HCT116 (cell line): ENCODE measurements at regions not wholly inside any gene's neighbourhood (a gene's known extent, or its start where the extent isn't known, plus 50 kb on each side); places are given as distances from the start of the nearest gene placed in this dataset.

Source experiments
- ATAC-seq: fragments of 200-7000 bp; cut with Tn5 transposase; 2 replicates; pipeline ENCODE4 v1.9.1; 2020; ENCODE audit warnings: mild to moderate bottlenecking, moderate library complexity
- BruUV-seq: library from RNA; stranded (reverse); fragments of 400-500 nt; replicated peaks from 2 replicates; lab custom pipeline; 2021; lab: Mats Ljungman, UMichigan
- CTCF ChIA-PET: fragments of 300-600 bp; sonication (Branson Sonifier 250); formaldehyde crosslinking; loops from one replicate; lab custom pipeline; 2021; ENCODE audit warnings: antibody characterized with exemption; lab: Charles Lee
- POLR2A ChIA-PET: fragments of 300-600, 350-600 bp; sonication (Branson Sonifier 250); formaldehyde crosslinking; loops from one replicate; lab custom pipeline; 2021; ENCODE audit warnings: antibody characterized with exemption; lab: Charles Lee
- RAD21 ChIA-PET, 2 experiments: fragments of 300-600 bp; sonication (Branson Sonifier 250); formaldehyde crosslinking; loops; one replicate each; lab custom pipeline; 2023; ENCODE audit warnings: low total read pairs in 2 of 2; ENCODE audit not compliant: uncharacterized antibody in 2 of 2, unreplicated experiment in 2 of 2, low non-redundant PET in 1 of 2; lab: Charles Lee
- DNase-seq: peaks from one replicate; pipeline ENCODE4 v3.0.0-alpha.2; 2010; ENCODE audit warnings: low read depth, low spot score
- H2AFZ ChIP-seq: fragments of 200-600 bp; shearing (Covaris generic), sonication (generic); 2 replicates; pipeline ENCODE4 v1.6.1; 2017; ENCODE audit warnings: low read depth, mixed run types, mixed read lengths, antibody characterized with exemption, low read length; ENCODE audit not compliant: poor library complexity, severe bottlenecking
- H3K27ac ChIP-seq: 2 replicates; pipeline ENCODE4 v1.5.1; 2012; ENCODE audit warnings: low read depth, low read length
- H3K27me3 ChIP-seq: fragments of 200-600 bp; sonication (generic); 2 replicates; pipeline ENCODE4 v1.6.1; 2016; ENCODE audit warnings: mixed run types, low read length, mixed read lengths; ENCODE audit not compliant: insufficient read depth
- H3K36me3 ChIP-seq, 2 experiments: fragments of 200-500 bp in 1 of 2; fragments of 200-600 bp in 1 of 2; sonication (Bioruptor generic) in 1 of 2; sonication (generic) in 1 of 2; 2 replicates each; pipeline versions ENCODE4 v1.5.1 to v1.6.1; 2014 to 2016; ENCODE audit warnings: low read length in 2 of 2, inconsistent platforms in 1 of 2, mixed read lengths in 1 of 2, mixed run types in 1 of 2; ENCODE audit not compliant: insufficient read depth in 2 of 2, control insufficient read depth in 1 of 2
- H3K4me1 ChIP-seq, 2 experiments: fragments of 200-600 bp in 1 of 2; sonication (generic) in 1 of 2; 2 replicates each; pipeline versions ENCODE4 v1.5.1 to v1.6.1; 2012 to 2017; ENCODE audit warnings: low read length in 2 of 2, inconsistent platforms in 1 of 2, mild to moderate bottlenecking in 1 of 2, mixed read lengths in 1 of 2, mixed run types in 1 of 2, moderate library complexity in 1 of 2; ENCODE audit not compliant: insufficient read depth in 2 of 2, control insufficient read depth in 1 of 2
- H3K4me2 ChIP-seq: fragments of 200-600 bp; sonication (generic); 2 replicates; pipeline ENCODE4 v1.6.1; 2017; ENCODE audit warnings: mixed run types, low read length, mixed read lengths
- H3K4me3 ChIP-seq, 2 experiments: fragments of 200-600 bp in 1 of 2; sonication (generic) in 1 of 2; replicated peaks in 1 of 2; 2 replicates each; pipeline ENCODE4 v1.5.1; 2011 to 2016; ENCODE audit warnings: low read length in 2 of 2, control low read depth in 1 of 2, low read depth in 1 of 2, mild to moderate bottlenecking in 1 of 2, mixed read lengths in 1 of 2, mixed run types in 1 of 2
- H3K79me2 ChIP-seq: fragments of 200-600 bp; sonication (generic); 2 replicates; pipeline ENCODE4 v1.6.1; 2017; ENCODE audit warnings: mild to moderate bottlenecking, mixed run types, low read length, moderate library complexity, mixed read lengths; ENCODE audit not compliant: insufficient read depth
- H3K9ac ChIP-seq: fragments of 200-600 bp; sonication (generic); 2 replicates; pipeline ENCODE4 v1.6.1; 2016; ENCODE audit warnings: low read length, mixed read lengths
- H3K9me2 ChIP-seq: fragments of 200-600 bp; sonication (generic), shearing (Covaris generic); 2 replicates; pipeline ENCODE4 v1.6.1; 2017; ENCODE audit warnings: mixed run types, mild to moderate bottlenecking, moderate library complexity; ENCODE audit not compliant: insufficient read depth
- H3K9me3 ChIP-seq, 2 experiments: fragments of 200-500 bp in 1 of 2; fragments of 200-600 bp in 1 of 2; sonication (Bioruptor generic) in 1 of 2; sonication (generic) in 1 of 2; 2 replicates each; pipeline ENCODE4 v1.6.1; 2014 to 2017; ENCODE audit warnings: low read length in 2 of 2, mixed read lengths in 2 of 2, inconsistent platforms in 1 of 2, low read depth in 1 of 2, mild to moderate bottlenecking in 1 of 2, mixed run types in 1 of 2, moderate library complexity in 1 of 2; ENCODE audit not compliant: control insufficient read depth in 1 of 2, insufficient read depth in 1 of 2
- H4K20me1 ChIP-seq: fragments of 200-600 bp; sonication (generic), shearing (Covaris generic); 2 replicates; pipeline ENCODE4 v1.6.1; 2017; ENCODE audit warnings: mixed run types, mild to moderate bottlenecking, moderate library complexity; ENCODE audit not compliant: insufficient read depth
- CBX3 ChIP-seq: IDR thresholded peaks from 2 replicates; pipeline ENCODE4 v1.6.1; 2012; ENCODE audit warnings: low read depth
- EGR1 ChIP-seq: IDR thresholded peaks from 2 replicates; pipeline ENCODE4 v1.6.1; 2012; ENCODE audit warnings: low read depth
- ELF1 ChIP-seq: IDR thresholded peaks from 2 replicates; pipeline ENCODE4 v1.6.1; 2012; ENCODE audit warnings: low read depth, borderline replicate concordance
- EZH2 ChIP-seq: fragments of 200-600 bp; sonication (generic); IDR thresholded peaks from 2 replicates; pipeline ENCODE4 v1.6.1; 2017; ENCODE audit warnings: antibody characterized with exemption, mixed run types
- FOSL1 ChIP-seq: IDR thresholded peaks from 2 replicates; pipeline ENCODE4 v1.6.1; 2012; ENCODE audit warnings: low read depth
- JUND ChIP-seq: IDR thresholded peaks from 2 replicates; pipeline ENCODE4 v1.6.1; 2012
- POLR2A ChIP-seq: IDR thresholded peaks from 2 replicates; pipeline ENCODE4 v1.7.0; 2011; ENCODE audit warnings: borderline replicate concordance; ENCODE audit not compliant: insufficient read depth, insufficient read length; ENCODE audit errors: extremely low read depth
- POLR2AphosphoS5 ChIP-seq: IDR thresholded peaks from 2 replicates; pipeline ENCODE4 v1.6.1; 2011; ENCODE audit warnings: mild to moderate bottlenecking, low read depth, low read length, moderate library complexity
- RAD21 ChIP-seq: IDR thresholded peaks from 2 replicates; pipeline ENCODE4 v1.6.1; 2012; ENCODE audit warnings: low read depth, mild to moderate bottlenecking
- SIN3A ChIP-seq: IDR thresholded peaks from 2 replicates; pipeline ENCODE4 v1.6.1; 2012; ENCODE audit warnings: low read depth
- SP1 ChIP-seq: IDR thresholded peaks from 2 replicates; pipeline ENCODE4 v1.6.1; 2012; ENCODE audit warnings: low read depth
- intact Hi-C: fragments of 100-400 bp; cut with micrococcal nuclease; formaldehyde crosslinking; loops from 2 replicates; pipeline ENCODE4 v1.10.0; 2022
- TF ChIP-seq, protein P1 (sequence below): IDR thresholded peaks from 2 replicates; pipeline ENCODE4 v1.6.1; 2012
- TF ChIP-seq, protein P2 (sequence below): IDR thresholded peaks from 2 replicates; pipeline ENCODE4 v1.6.1; 2012
- TF ChIP-seq, protein P3 (sequence below), 3 experiments: fragments of 200-600 bp in 1 of 3; sonication (generic) in 1 of 3; IDR thresholded peaks in 2 of 3; conservative IDR thresholded peaks in 1 of 3; 2 replicates each; pipeline ENCODE4 v1.5.1; 2012 to 2017; ENCODE audit warnings: low read depth in 2 of 3, low read length in 2 of 3, antibody characterized with exemption in 1 of 3, borderline replicate concordance in 1 of 3, control low read depth in 1 of 3, mild to moderate bottlenecking in 1 of 3, mixed read lengths in 1 of 3, mixed run types in 1 of 3, moderate library complexity in 1 of 3; ENCODE audit not compliant: insufficient read depth in 1 of 3
- TF ChIP-seq, protein P4 (sequence below): IDR thresholded peaks from 2 replicates; pipeline ENCODE4 v1.6.1; 2011; ENCODE audit warnings: mild to moderate bottlenecking, low read length, moderate library complexity; ENCODE audit not compliant: insufficient replicate concordance; ENCODE audit errors: extremely low read depth

- no peaks in the 10 kb centered on the region for H3K27me3 ChIP-seq
- CTCF ChIA-PET, result interaction anchor here (1.1 kb wide), 1 partner anchor 10 kb away, joined by 3 read pairs; no protein-coding TSS in a partner anchor
- RAD21 ChIA-PET, result no interaction called here
These were observed 87.8 kb upstream of the FNDC3B start for GRCh38 chr3:171951597-171951996.

More at GRCh38 chr3:171951597-171951996, 87.8 kb upstream of the FNDC3B start:
- Histone ChIP-seq H3K9me2 (no peaks in the 10 kb centered on the region), H3K27ac (no peak overlapping the region), H4K20me1 (no peaks in the 10 kb centered on the region), H3K4me2 (no peak overlapping the region), H3K4me1 (peaks cover 7 to 14% of the 10 kb centered on the region in 2 experiments), H3K9ac (no peak overlapping the region), H3K4me3 (no peak overlapping the region), H3K79me2 (no peaks in the 10 kb centered on the region), H2AFZ (no peak overlapping the region), H3K36me3 (no peaks in the 10 kb centered on the region), H3K9me3 (no peaks in the 10 kb centered on the region)
- DNase-seq (no peak), ATAC-seq (no peak)
- TF ChIP-seq POLR2AphosphoS5, result no peak
- TF ChIP-seq POLR2A, result no peak
- TF ChIP-seq, protein P1, sequence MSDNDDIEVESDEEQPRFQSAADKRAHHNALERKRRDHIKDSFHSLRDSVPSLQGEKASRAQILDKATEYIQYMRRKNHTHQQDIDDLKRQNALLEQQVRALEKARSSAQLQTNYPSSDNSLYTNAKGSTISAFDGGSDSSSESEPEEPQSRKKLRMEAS, result no peak
- no peak for TF ChIP-seq JUND
- TF ChIP-seq FOSL1, result no peak
- no peak for TF ChIP-seq ELF1
- TF ChIP-seq EGR1, result no peak
- TF ChIP-seq CBX3, result no peak
- no peak for TF ChIP-seq SIN3A
- TF ChIP-seq RAD21, result no peak
- TF ChIP-seq, protein P2, sequence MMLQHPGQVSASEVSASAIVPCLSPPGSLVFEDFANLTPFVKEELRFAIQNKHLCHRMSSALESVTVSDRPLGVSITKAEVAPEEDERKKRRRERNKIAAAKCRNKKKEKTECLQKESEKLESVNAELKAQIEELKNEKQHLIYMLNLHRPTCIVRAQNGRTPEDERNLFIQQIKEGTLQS, result no peak
- TF ChIP-seq SP1, result no peak
- TF ChIP-seq EZH2, result no peak
- TF ChIP-seq, protein P3, sequence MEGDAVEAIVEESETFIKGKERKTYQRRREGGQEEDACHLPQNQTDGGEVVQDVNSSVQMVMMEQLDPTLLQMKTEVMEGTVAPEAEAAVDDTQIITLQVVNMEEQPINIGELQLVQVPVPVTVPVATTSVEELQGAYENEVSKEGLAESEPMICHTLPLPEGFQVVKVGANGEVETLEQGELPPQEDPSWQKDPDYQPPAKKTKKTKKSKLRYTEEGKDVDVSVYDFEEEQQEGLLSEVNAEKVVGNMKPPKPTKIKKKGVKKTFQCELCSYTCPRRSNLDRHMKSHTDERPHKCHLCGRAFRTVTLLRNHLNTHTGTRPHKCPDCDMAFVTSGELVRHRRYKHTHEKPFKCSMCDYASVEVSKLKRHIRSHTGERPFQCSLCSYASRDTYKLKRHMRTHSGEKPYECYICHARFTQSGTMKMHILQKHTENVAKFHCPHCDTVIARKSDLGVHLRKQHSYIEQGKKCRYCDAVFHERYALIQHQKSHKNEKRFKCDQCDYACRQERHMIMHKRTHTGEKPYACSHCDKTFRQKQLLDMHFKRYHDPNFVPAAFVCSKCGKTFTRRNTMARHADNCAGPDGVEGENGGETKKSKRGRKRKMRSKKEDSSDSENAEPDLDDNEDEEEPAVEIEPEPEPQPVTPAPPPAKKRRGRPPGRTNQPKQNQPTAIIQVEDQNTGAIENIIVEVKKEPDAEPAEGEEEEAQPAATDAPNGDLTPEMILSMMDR (IDR thresholded peaks at IDR 0.05 in 2 of 3, conservative IDR thresholded peaks at IDR 0.05 in 1 of 3; ENCODE audit: borderline replicate concordance in 1 of 3, insufficient read depth in 1 of 3, low read depth in 2 of 3, low read length in 2 of 3), result no peak
- TF ChIP-seq, protein P4, sequence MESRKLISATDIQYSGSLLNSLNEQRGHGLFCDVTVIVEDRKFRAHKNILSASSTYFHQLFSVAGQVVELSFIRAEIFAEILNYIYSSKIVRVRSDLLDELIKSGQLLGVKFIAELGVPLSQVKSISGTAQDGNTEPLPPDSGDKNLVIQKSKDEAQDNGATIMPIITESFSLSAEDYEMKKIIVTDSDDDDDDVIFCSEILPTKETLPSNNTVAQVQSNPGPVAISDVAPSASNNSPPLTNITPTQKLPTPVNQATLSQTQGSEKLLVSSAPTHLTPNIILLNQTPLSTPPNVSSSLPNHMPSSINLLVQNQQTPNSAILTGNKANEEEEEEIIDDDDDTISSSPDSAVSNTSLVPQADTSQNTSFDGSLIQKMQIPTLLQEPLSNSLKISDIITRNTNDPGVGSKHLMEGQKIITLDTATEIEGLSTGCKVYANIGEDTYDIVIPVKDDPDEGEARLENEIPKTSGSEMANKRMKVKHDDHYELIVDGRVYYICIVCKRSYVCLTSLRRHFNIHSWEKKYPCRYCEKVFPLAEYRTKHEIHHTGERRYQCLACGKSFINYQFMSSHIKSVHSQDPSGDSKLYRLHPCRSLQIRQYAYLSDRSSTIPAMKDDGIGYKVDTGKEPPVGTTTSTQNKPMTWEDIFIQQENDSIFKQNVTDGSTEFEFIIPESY, result no peak
- no TSS peak for BruUV-seq
- POLR2A ChIA-PET, result no interaction called here
- intact Hi-C loops, result no loop called here
